Hindlimb muscle (tissue), 1 donor: ENCODE measurements at regions not wholly inside any gene's neighbourhood (a gene's known extent, or its start where the extent isn't known, plus 50 kb on each side); places are given as distances from the start of the nearest gene placed in this dataset.

Experiments used
- DNase-seq: peaks from one replicate; pipeline ENCODE4 v3.0.0-alpha.2; 2013

GRCh38 chr17:68660302-68660701 is 59.1 kb upstream of the FAM20A start:
- no peak for DNase-seq

- DNase-seq, result no peak
Measured at GRCh38 chr17:68658999-68659780, 58.0 kb upstream of the FAM20A start.

GRCh38 chr17:68657576-68657975 is 56.4 kb upstream of the FAM20A start:
- DNase-seq, result no peak

- no peak for DNase-seq
Measured at GRCh38 chr17:68657166-68657565, 56.0 kb upstream of the FAM20A start.

GRCh38 chr17:68656666-68657065 is 55.5 kb upstream of the FAM20A start:
- no peak for DNase-seq
